ENCODE measurements at regions not wholly inside any gene's neighbourhood (a gene's known extent, or its start where the extent isn't known, plus 50 kb on each side); places are given as distances from the start of the nearest gene placed in this dataset.

- Histone ChIP-seq H3K36me3 (ENCODE audit: control insufficient read depth in 1 of 2, insufficient read depth in 2 of 2, low read length in 2 of 2) (no peaks in the 10 kb centered on the region), H3K4me3 (ENCODE audit: low read depth in 1 of 2, low read length in 2 of 2) (no peak overlapping the region), H3K9me3 (ENCODE audit: control insufficient read depth in 1 of 2, low read length in 2 of 2) (no peaks in the 10 kb centered on the region), H3K27ac (ENCODE audit: low read depth, low read length) (no peak overlapping the region), H3K9ac (ENCODE audit: low read depth in 1 of 2, low read length in 2 of 2) (no peak overlapping the region), H3K27me3 (ENCODE audit: control insufficient read depth in 1 of 2, insufficient read depth in 2 of 2, low read length in 2 of 2) (peaks cover 0 to 3% of the 10 kb centered on the region in 2 donors), H3K4me1 (ENCODE audit: control insufficient read depth in 1 of 2, insufficient read depth in 2 of 2, low read length in 2 of 2) (no peaks in the 10 kb centered on the region)
Observed at GRCh38 chr2:198321522-198322088, 517.2 kb downstream of the PLCL1 start.

- Histone ChIP-seq H3K4me3 (ENCODE audit: low read depth in 1 of 2, low read length in 2 of 2) (no peak overlapping the region), H3K27ac (ENCODE audit: low read depth, low read length) (no peak overlapping the region), H3K36me3 (ENCODE audit: control insufficient read depth in 1 of 2, insufficient read depth in 2 of 2, low read length in 2 of 2) (no peaks in the 10 kb centered on the region), H3K9me3 (ENCODE audit: control insufficient read depth in 1 of 2, low read length in 2 of 2) (no peaks in the 10 kb centered on the region), H3K27me3 (ENCODE audit: control insufficient read depth in 1 of 2, insufficient read depth in 2 of 2, low read length in 2 of 2) (peaks cover 4 to 12% of the 10 kb centered on the region in 2 donors), H3K9ac (ENCODE audit: low read depth in 1 of 2, low read length in 2 of 2) (no peak overlapping the region), H3K4me1 (ENCODE audit: control insufficient read depth in 1 of 2, insufficient read depth in 2 of 2, low read length in 2 of 2) (no peaks in the 10 kb centered on the region)
Observed at GRCh38 chr2:198316852-198317396, 512.5 kb downstream of the PLCL1 start.

GRCh38 chr2:198315791-198316630, 511.6 kb downstream of the PLCL1 start:
- peaks cover 4 to 8% of the 10 kb centered on the region in 2 donors for H3K27me3 ChIP-seq (ENCODE audit: control insufficient read depth in 1 of 2, insufficient read depth in 2 of 2, low read length in 2 of 2)
- H3K27ac ChIP-seq (ENCODE audit: low read depth, low read length): no peak overlapping the region
- no peaks in the 10 kb centered on the region for H3K4me1 ChIP-seq (ENCODE audit: control insufficient read depth in 1 of 2, insufficient read depth in 2 of 2, low read length in 2 of 2)
- H3K4me3 ChIP-seq (ENCODE audit: low read depth in 1 of 2, low read length in 2 of 2): no peak overlapping the region
- no peaks in the 10 kb centered on the region for H3K36me3 ChIP-seq (ENCODE audit: control insufficient read depth in 1 of 2, insufficient read depth in 2 of 2, low read length in 2 of 2)
- no peak overlapping the region for H3K9ac ChIP-seq (ENCODE audit: low read depth in 1 of 2, low read length in 2 of 2)
- H3K9me3 ChIP-seq (ENCODE audit: control insufficient read depth in 1 of 2, low read length in 2 of 2): no peaks in the 10 kb centered on the region

GRCh38 chr2:198314559-198315153, 510.3 kb downstream of the PLCL1 start:
- Histone ChIP-seq H3K4me1 (ENCODE audit: control insufficient read depth in 1 of 2, insufficient read depth in 2 of 2, low read length in 2 of 2) (no peaks in the 10 kb centered on the region), H3K27me3 (ENCODE audit: control insufficient read depth in 1 of 2, insufficient read depth in 2 of 2, low read length in 2 of 2) (peaks cover 4 to 8% of the 10 kb centered on the region in 2 donors)

GRCh38 chr2:198312596-198313483, 508.4 kb downstream of the PLCL1 start:
- Histone ChIP-seq H3K4me3 (ENCODE audit: low read depth in 1 of 2, low read length in 2 of 2) (no peak overlapping the region), H3K9ac (ENCODE audit: low read depth in 1 of 2, low read length in 2 of 2) (no peak overlapping the region)

More at GRCh38 chr2:198314559-198315153, 510.3 kb downstream of the PLCL1 start:
- no peak overlapping the region for H3K27ac ChIP-seq (ENCODE audit: low read depth, low read length)
- H3K9me3 ChIP-seq (ENCODE audit: control insufficient read depth in 1 of 2, low read length in 2 of 2): no peaks in the 10 kb centered on the region
- H3K9ac ChIP-seq (ENCODE audit: low read depth in 1 of 2, low read length in 2 of 2): no peak overlapping the region
- no peaks in the 10 kb centered on the region for H3K36me3 ChIP-seq (ENCODE audit: control insufficient read depth in 1 of 2, insufficient read depth in 2 of 2, low read length in 2 of 2)
- H3K4me3 ChIP-seq (ENCODE audit: low read depth in 1 of 2, low read length in 2 of 2): no peak overlapping the region

GRCh38 chr2:198311020-198311419, 506.6 kb downstream of the PLCL1 start:
- Histone ChIP-seq H3K27me3 (ENCODE audit: control insufficient read depth in 1 of 2, insufficient read depth in 2 of 2, low read length in 2 of 2) (peaks cover 4 to 8% of the 10 kb centered on the region in 2 donors), H3K4me1 (ENCODE audit: control insufficient read depth in 1 of 2, insufficient read depth in 2 of 2, low read length in 2 of 2) (no peaks in the 10 kb centered on the region), H3K27ac (ENCODE audit: low read depth, low read length) (no peak overlapping the region), H3K9me3 (ENCODE audit: control insufficient read depth in 1 of 2, low read length in 2 of 2) (no peaks in the 10 kb centered on the region), H3K9ac (ENCODE audit: low read depth in 1 of 2, low read length in 2 of 2) (no peak overlapping the region), H3K4me3 (ENCODE audit: low read depth in 1 of 2, low read length in 2 of 2) (no peak overlapping the region), H3K36me3 (ENCODE audit: control insufficient read depth in 1 of 2, insufficient read depth in 2 of 2, low read length in 2 of 2) (no peaks in the 10 kb centered on the region)

More at GRCh38 chr2:198312596-198313483, 508.4 kb downstream of the PLCL1 start:
- Histone ChIP-seq H3K27ac (ENCODE audit: low read depth, low read length) (no peak overlapping the region), H3K4me1 (ENCODE audit: control insufficient read depth in 1 of 2, insufficient read depth in 2 of 2, low read length in 2 of 2) (no peaks in the 10 kb centered on the region), H3K27me3 (ENCODE audit: control insufficient read depth in 1 of 2, insufficient read depth in 2 of 2, low read length in 2 of 2) (peaks cover 4 to 8% of the 10 kb centered on the region in 2 donors), H3K9me3 (ENCODE audit: control insufficient read depth in 1 of 2, low read length in 2 of 2) (no peaks in the 10 kb centered on the region), H3K36me3 (ENCODE audit: control insufficient read depth in 1 of 2, insufficient read depth in 2 of 2, low read length in 2 of 2) (no peaks in the 10 kb centered on the region)

GRCh38 chr2:198309673-198310280, 505.4 kb downstream of the PLCL1 start:
- Histone ChIP-seq H3K4me1 (ENCODE audit: control insufficient read depth in 1 of 2, insufficient read depth in 2 of 2, low read length in 2 of 2) (no peaks in the 10 kb centered on the region), H3K4me3 (ENCODE audit: low read depth in 1 of 2, low read length in 2 of 2) (no peak overlapping the region), H3K27ac (ENCODE audit: low read depth, low read length) (no peak overlapping the region), H3K36me3 (ENCODE audit: control insufficient read depth in 1 of 2, insufficient read depth in 2 of 2, low read length in 2 of 2) (no peaks in the 10 kb centered on the region), H3K27me3 (ENCODE audit: control insufficient read depth in 1 of 2, insufficient read depth in 2 of 2, low read length in 2 of 2) (peaks cover 4 to 8% of the 10 kb centered on the region in 2 donors), H3K9me3 (ENCODE audit: control insufficient read depth in 1 of 2, low read length in 2 of 2) (no peaks in the 10 kb centered on the region), H3K9ac (ENCODE audit: low read depth in 1 of 2, low read length in 2 of 2) (no peak overlapping the region)

- Histone ChIP-seq H3K9ac (ENCODE audit: low read depth in 1 of 2, low read length in 2 of 2) (no peak overlapping the region), H3K4me1 (ENCODE audit: control insufficient read depth in 1 of 2, insufficient read depth in 2 of 2, low read length in 2 of 2) (no peaks in the 10 kb centered on the region), H3K4me3 (ENCODE audit: low read depth in 1 of 2, low read length in 2 of 2) (no peak overlapping the region), H3K36me3 (ENCODE audit: control insufficient read depth in 1 of 2, insufficient read depth in 2 of 2, low read length in 2 of 2) (no peaks in the 10 kb centered on the region), H3K27me3 (ENCODE audit: control insufficient read depth in 1 of 2, insufficient read depth in 2 of 2, low read length in 2 of 2) (peaks cover 4% of the 10 kb centered on the region in 2 donors), H3K9me3 (ENCODE audit: control insufficient read depth in 1 of 2, low read length in 2 of 2) (no peaks in the 10 kb centered on the region), H3K27ac (ENCODE audit: low read depth, low read length) (no peak overlapping the region)
Observed at GRCh38 chr2:198309081-198309480, 504.7 kb downstream of the PLCL1 start.

- no peaks in the 10 kb centered on the region for H3K36me3 ChIP-seq (ENCODE audit: control insufficient read depth in 1 of 2, insufficient read depth in 2 of 2, low read length in 2 of 2)
- H3K9me3 ChIP-seq (ENCODE audit: control insufficient read depth in 1 of 2, low read length in 2 of 2): no peaks in the 10 kb centered on the region
- no peak overlapping the region for H3K4me3 ChIP-seq (ENCODE audit: low read depth in 1 of 2, low read length in 2 of 2)
- H3K9ac ChIP-seq (ENCODE audit: low read depth in 1 of 2, low read length in 2 of 2): no peak overlapping the region
- no peaks in the 10 kb centered on the region for H3K4me1 ChIP-seq (ENCODE audit: control insufficient read depth in 1 of 2, insufficient read depth in 2 of 2, low read length in 2 of 2)
- no peaks in the 10 kb centered on the region for H3K27me3 ChIP-seq (ENCODE audit: control insufficient read depth in 1 of 2, insufficient read depth in 2 of 2, low read length in 2 of 2)
- H3K27ac ChIP-seq (ENCODE audit: low read depth, low read length): no peak overlapping the region
Observed at GRCh38 chr2:198308368-198308767, 504.0 kb downstream of the PLCL1 start.

Measured in duodenal mucosa (tissue), 2 donors.